ENCODE measurements at regions not wholly inside any gene's neighbourhood (a gene's known extent, or its start where the extent isn't known, plus 50 kb on each side); places are given as distances from the start of the nearest gene placed in this dataset.

DNA sequence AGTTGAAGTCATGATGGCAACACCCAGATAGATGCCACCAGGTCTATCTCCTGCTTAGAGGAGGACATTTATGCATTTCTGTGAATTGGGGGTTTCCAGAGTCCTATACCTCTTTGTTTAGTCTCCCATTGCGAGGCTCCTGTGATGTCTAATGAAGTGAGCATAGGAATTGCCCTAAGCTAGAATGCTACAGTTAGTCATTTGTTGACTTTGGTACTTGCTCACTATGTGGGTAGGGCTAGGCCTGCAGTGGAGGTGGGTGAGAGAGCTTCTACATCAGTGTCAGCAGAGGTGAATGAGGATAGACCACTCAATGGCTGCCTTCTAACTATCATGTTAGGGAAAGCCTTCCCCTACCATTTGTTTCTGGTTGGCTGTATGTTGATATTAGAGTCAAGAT lies 173.3 kb upstream of the POC5 start:
- no peaks in the 10 kb centered on the region for H3K79me2 ChIP-seq (ENCODE audit: control insufficient read depth, insufficient read depth, low read length)
- no peaks in the 10 kb centered on the region for H3K9me1 ChIP-seq (ENCODE audit: control insufficient read depth, extremely low read depth, insufficient read depth, low read length)
- H3K9ac ChIP-seq (ENCODE audit: control insufficient read depth, extremely low read depth, insufficient read depth, low read length) = no peak overlapping the region
- no peak for FAIRE-seq
- DNase-seq (ENCODE audit: low read depth, low spot score) = no peak
- no peaks in the 10 kb centered on the region for H3K27me3 ChIP-seq (ENCODE audit: control insufficient read depth, extremely low read depth, insufficient read depth, low read length)
- no peak overlapping the region for H2AFZ ChIP-seq (ENCODE audit: control insufficient read depth, low read length)
- no peaks in the 10 kb centered on the region for H3K4me1 ChIP-seq (ENCODE audit: control insufficient read depth, extremely low read depth, insufficient read depth, low read length)
- H4K20me1 ChIP-seq (ENCODE audit: control insufficient read depth, extremely low read depth, insufficient read depth, low read length) = no peaks in the 10 kb centered on the region
- no peak overlapping the region for H3K4me3 ChIP-seq (ENCODE audit: control insufficient read depth in 2 of 3, extremely low read depth in 1 of 3, insufficient read depth in 2 of 3, low read depth in 1 of 3, low read length in 3 of 3)
- H3K9me3 ChIP-seq (ENCODE audit: control insufficient read depth, low read depth, low read length) = no peaks in the 10 kb centered on the region
- dilution Hi-C loops (cut with MboI; ENCODE audit: extremely low pct_ligation_motif_present, low sequenced_read_pairs) = no loop called here
- TF ChIP-seq, protein P1, sequence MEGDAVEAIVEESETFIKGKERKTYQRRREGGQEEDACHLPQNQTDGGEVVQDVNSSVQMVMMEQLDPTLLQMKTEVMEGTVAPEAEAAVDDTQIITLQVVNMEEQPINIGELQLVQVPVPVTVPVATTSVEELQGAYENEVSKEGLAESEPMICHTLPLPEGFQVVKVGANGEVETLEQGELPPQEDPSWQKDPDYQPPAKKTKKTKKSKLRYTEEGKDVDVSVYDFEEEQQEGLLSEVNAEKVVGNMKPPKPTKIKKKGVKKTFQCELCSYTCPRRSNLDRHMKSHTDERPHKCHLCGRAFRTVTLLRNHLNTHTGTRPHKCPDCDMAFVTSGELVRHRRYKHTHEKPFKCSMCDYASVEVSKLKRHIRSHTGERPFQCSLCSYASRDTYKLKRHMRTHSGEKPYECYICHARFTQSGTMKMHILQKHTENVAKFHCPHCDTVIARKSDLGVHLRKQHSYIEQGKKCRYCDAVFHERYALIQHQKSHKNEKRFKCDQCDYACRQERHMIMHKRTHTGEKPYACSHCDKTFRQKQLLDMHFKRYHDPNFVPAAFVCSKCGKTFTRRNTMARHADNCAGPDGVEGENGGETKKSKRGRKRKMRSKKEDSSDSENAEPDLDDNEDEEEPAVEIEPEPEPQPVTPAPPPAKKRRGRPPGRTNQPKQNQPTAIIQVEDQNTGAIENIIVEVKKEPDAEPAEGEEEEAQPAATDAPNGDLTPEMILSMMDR (optimal IDR thresholded peaks at IDR 0.05 in 1 of 3, IDR thresholded peaks at IDR 0.05 in 1 of 3, conservative IDR thresholded peaks at IDR 0.05 in 1 of 3; ENCODE audit: extremely low read depth in 1 of 3, insufficient read depth in 2 of 3, low read length in 3 of 3) = no peak
- no peak for TF ChIP-seq EZH2 (IDR thresholded peaks at IDR 0.05; ENCODE audit: low read length)
- H3K4me2 ChIP-seq (ENCODE audit: control insufficient read depth, extremely low read depth, insufficient read depth, low read depth, low read length) = no peak overlapping the region
- no peaks in the 10 kb centered on the region for H3K36me3 ChIP-seq (ENCODE audit: control insufficient read depth in 2 of 2, extremely low read depth in 1 of 2, insufficient read depth in 2 of 2, low read length in 2 of 2)
- no peak overlapping the region for H3K27ac ChIP-seq (ENCODE audit: control insufficient read depth, insufficient read depth, low read length)

DNA sequence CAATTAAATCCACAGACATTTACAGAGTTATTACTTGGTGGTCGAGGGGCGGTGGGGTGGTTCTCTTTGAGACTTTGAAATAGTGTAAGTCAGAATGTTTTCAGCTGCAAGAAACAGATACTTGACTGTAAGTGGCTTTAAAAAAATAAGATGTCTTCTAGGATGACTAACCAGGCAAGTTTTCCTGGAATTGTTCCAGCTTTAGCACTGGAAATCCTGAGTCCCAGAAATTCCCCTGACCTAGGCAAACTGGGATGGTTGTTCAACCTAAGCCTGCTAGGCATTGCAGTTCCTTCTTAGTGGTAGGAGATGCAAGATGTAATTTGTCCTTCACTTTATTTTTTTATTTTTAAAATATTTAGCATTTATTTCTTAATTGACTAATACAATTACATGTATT lies 169.5 kb upstream of the POC5 start:
- no peak for DNase-seq (ENCODE audit: low read depth, low spot score)
- no peaks in the 10 kb centered on the region for H3K36me3 ChIP-seq (ENCODE audit: control insufficient read depth in 2 of 2, extremely low read depth in 1 of 2, insufficient read depth in 2 of 2, low read length in 2 of 2)
- dilution Hi-C loops (cut with MboI; ENCODE audit: extremely low pct_ligation_motif_present, low sequenced_read_pairs) = no loop called here
- H3K9me3 ChIP-seq (ENCODE audit: control insufficient read depth, low read depth, low read length) = no peaks in the 10 kb centered on the region
- no peak for FAIRE-seq
- H4K20me1 ChIP-seq (ENCODE audit: control insufficient read depth, extremely low read depth, insufficient read depth, low read length) = no peaks in the 10 kb centered on the region
- H3K27me3 ChIP-seq (ENCODE audit: control insufficient read depth, extremely low read depth, insufficient read depth, low read length) = no peaks in the 10 kb centered on the region
- no peak overlapping the region for H3K27ac ChIP-seq (ENCODE audit: control insufficient read depth, insufficient read depth, low read length)
- no peak overlapping the region for H3K4me3 ChIP-seq (ENCODE audit: control insufficient read depth in 2 of 3, extremely low read depth in 1 of 3, insufficient read depth in 2 of 3, low read depth in 1 of 3, low read length in 3 of 3)
- no peak overlapping the region for H3K9ac ChIP-seq (ENCODE audit: control insufficient read depth, extremely low read depth, insufficient read depth, low read length)
- no peak for TF ChIP-seq EZH2 (IDR thresholded peaks at IDR 0.05; ENCODE audit: low read length)
- TF ChIP-seq, protein P1 (optimal IDR thresholded peaks at IDR 0.05 in 1 of 3, IDR thresholded peaks at IDR 0.05 in 1 of 3, conservative IDR thresholded peaks at IDR 0.05 in 1 of 3; ENCODE audit: extremely low read depth in 1 of 3, insufficient read depth in 2 of 3, low read length in 3 of 3) = no peak
- H3K79me2 ChIP-seq (ENCODE audit: control insufficient read depth, insufficient read depth, low read length) = no peaks in the 10 kb centered on the region
- no peaks in the 10 kb centered on the region for H3K4me1 ChIP-seq (ENCODE audit: control insufficient read depth, extremely low read depth, insufficient read depth, low read length)
- H3K4me2 ChIP-seq (ENCODE audit: control insufficient read depth, extremely low read depth, insufficient read depth, low read depth, low read length) = no peak overlapping the region
- H3K9me1 ChIP-seq (ENCODE audit: control insufficient read depth, extremely low read depth, insufficient read depth, low read length) = no peaks in the 10 kb centered on the region
- no peak overlapping the region for H2AFZ ChIP-seq (ENCODE audit: control insufficient read depth, low read length)

All from keratinocyte (primary cell).